GM13977 (cell line): ENCODE measurements at regions not wholly inside any gene's neighbourhood (a gene's known extent, or its start where the extent isn't known, plus 50 kb on each side); places are given as distances from the start of the nearest gene placed in this dataset.

ENCODE experiments used
- DNase-seq: peaks from one replicate; pipeline ENCODE4 v3.0.0; 2012; ENCODE audit warnings: low spot score
- CTCF ChIP-seq: IDR thresholded peaks from 2 replicates; pipeline ENCODE4 v1.5.1; 2012; ENCODE audit warnings: mild to moderate bottlenecking, control low read depth; ENCODE audit not compliant: insufficient read depth; ENCODE audit errors: extremely low read depth, missing control alignments
- in situ Hi-C: fragments of 300-500 bp; cut with MboI; formaldehyde crosslinking; loops from one replicate; pipeline ENCODE4 v1.12.0; 2022; ENCODE audit warnings: low sequenced_read_pairs, low pct_unique_long_range_greater_than_20kb, mixed read lengths, inconsistent platforms; ENCODE audit not compliant: unreplicated experiment

DNA sequence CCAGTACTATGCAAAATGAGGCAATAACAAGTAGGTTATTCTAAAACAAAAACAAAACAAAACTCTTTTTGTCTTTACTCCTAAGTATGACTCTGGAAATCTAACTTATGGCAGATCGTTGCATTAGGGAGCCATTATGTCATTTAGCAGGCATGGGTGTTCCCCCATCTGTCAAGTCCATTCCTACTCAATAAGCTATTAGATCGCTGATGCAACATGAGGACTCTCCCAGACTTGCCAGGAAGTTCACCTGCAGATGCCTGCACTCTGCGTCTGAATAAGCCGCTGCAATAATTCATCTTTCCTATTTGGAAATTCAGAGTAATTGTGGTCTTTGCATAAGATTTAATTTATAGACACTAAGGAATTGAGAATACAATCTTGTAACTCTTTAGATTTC is 585.0 kb downstream of the KIF4B start:
- DNase-seq = no peak
- in situ Hi-C loops = no loop called here
- no peak for TF ChIP-seq CTCF

GRCh38 chr5:155605920-155606319 is 592.4 kb downstream of the KIF4B start:
- in situ Hi-C loops = no loop called here
- TF ChIP-seq CTCF = no peak
- no peak for DNase-seq

DNA sequence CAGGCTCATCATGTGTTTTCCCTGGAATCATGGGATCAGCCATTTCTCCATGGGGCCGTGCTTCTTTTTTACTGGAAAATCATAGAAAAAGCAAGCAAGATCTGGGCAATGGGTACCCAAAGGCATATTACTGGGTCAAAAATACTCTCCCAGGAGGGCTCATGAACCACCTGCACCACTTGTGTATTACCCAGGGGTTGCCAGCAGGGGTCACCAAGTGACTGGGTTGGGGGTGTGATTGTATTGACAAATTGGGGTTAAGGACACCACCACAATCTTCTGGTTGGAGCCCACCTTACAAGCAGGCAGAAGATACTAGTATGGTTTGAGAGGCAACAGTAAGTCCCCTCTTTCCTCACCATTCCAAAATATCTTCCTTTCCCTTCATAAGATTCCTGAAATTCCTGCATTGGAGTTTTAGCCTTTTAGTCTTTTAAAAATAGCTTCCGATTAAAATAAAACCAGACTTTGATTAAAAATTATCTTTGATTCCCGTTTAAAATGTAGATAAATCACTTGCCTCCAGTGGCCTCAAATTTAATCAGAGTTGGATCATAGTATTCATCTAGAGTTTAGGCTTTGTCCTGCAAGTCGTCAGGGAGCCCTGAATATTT is 603.3 kb downstream of the KIF4B start:
- DNase-seq = peak; percentile 50
- in situ Hi-C loops = no loop called here
- peak; percentile 75 for TF ChIP-seq CTCF

GRCh38 chr5:155619688-155620087 is 606.1 kb downstream of the KIF4B start:
- no peak for TF ChIP-seq CTCF
- in situ Hi-C loops = no loop called here
- no peak for DNase-seq

GRCh38 chr5:155620821-155621410 is 607.4 kb downstream of the KIF4B start:
- in situ Hi-C loops = no loop called here
- no peak for TF ChIP-seq CTCF
- no peak for DNase-seq

DNA sequence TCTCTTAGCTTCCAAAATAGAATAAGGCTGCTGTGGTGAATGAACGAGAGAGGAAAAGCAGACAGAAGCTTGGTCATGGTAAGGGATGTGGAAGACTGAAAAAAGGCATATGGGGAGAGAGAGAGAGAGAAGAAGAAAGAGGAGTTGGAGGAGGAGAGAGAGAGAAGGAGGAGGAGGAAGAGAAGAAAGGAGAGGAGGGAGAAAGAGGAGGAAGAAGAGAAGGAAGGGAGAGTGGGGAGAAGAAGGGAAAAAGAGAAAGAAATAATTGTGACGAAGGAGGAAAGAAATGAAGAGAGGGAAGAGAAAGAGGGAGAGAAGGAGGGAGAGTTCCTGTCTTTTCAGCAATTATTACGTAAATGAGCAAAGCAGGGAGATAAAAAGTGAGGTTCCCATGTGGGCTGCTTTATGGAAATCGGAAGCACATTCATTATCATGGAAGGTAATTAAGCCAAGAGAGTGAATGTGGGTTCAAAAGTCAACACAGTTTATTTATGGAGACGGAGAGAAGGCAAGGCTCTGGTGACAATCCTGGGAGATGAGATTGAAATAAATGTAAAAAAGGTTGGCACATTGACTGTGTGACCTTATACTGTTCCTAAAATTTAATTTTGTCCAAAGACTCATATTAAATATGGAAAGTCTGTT is 611.2 kb downstream of the KIF4B start:
- no peak for DNase-seq
- TF ChIP-seq CTCF = no peak
- in situ Hi-C loops = no loop called here
